ENCODE measurements at regions not wholly inside any gene's neighbourhood (a gene's known extent, or its start where the extent isn't known, plus 50 kb on each side); places are given as distances from the start of the nearest gene placed in this dataset.
"Not testable (repeated sequence)": the region's sequence is repeated elsewhere in the genome, so short reads cannot be mapped to it uniquely, and the experiment has no call there.

DNA sequence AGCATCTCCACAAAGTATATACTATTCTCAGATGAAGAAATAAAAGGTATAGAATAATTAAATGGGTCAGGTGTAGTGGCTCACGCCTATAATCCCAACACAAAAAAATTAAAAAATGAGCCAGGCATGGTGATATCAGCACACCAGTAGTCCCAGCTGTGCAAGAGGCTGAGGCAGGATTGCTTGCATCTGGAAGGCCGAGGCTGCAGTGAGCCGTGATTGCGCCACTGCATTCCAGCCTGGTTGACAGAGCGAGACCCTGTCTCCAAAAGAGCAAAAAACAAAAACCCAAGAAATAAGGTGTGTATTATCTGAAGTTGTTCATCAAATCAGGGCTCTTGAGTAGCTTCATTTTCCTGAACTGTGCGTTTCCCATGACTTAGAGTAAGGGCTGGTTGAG, 83.2 kb upstream of the MYO10 start:
- DNase-seq (ENCODE audit: low spot score), result no peak
- in situ Hi-C loops (cut with MboI; ENCODE audit: low sequenced_read_pairs, unreplicated experiment), result no loop called here
- TF ChIP-seq, protein P1, sequence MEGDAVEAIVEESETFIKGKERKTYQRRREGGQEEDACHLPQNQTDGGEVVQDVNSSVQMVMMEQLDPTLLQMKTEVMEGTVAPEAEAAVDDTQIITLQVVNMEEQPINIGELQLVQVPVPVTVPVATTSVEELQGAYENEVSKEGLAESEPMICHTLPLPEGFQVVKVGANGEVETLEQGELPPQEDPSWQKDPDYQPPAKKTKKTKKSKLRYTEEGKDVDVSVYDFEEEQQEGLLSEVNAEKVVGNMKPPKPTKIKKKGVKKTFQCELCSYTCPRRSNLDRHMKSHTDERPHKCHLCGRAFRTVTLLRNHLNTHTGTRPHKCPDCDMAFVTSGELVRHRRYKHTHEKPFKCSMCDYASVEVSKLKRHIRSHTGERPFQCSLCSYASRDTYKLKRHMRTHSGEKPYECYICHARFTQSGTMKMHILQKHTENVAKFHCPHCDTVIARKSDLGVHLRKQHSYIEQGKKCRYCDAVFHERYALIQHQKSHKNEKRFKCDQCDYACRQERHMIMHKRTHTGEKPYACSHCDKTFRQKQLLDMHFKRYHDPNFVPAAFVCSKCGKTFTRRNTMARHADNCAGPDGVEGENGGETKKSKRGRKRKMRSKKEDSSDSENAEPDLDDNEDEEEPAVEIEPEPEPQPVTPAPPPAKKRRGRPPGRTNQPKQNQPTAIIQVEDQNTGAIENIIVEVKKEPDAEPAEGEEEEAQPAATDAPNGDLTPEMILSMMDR (IDR thresholded peaks at IDR 0.05; ENCODE audit: borderline replicate concordance, control extremely low read depth, extremely low read depth, insufficient read depth, missing control alignments), result no peak

DNA sequence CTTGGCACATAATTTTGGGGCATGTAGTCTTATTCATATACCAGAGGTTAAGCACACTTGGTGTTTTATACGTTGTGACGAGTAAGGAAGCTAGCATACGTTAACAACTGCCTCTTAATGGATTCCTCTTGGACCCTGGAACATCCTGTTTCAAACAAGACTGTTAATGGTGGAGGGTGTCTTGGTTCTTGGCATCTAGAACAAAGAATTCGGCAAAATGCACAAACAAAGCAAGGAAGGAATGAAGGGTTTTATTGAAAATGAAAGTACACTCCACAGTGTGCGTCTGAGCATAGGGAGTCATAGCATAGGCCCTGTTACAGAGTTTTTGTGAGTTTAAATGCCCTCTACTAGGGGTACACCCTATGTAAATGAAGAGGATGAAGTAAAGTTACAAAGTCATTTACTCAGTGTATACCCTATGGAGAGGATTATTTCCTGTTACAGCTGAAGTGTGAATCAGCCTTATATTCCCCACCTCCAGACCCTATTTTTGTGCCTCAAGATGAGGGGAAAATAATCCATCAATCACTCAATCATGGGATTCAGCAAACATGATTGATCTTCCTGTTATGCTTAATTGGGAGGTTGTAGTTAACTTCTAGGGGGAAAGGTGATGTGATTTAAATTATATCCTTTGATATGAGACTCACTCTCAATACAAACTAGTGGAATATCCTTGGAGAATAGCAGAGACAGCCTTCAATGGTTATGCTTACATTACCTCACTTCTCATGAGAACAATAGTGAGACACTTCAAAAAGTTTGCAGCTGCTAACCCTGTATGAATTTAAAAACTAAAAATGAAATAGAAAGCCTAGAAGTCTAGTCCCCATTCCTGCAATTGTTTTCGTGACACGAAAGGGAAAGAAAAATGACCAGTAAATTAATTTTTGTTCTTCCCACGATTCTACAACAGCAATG, 84.9 kb upstream of the MYO10 start:
- TF ChIP-seq, protein P1 (IDR thresholded peaks at IDR 0.05; ENCODE audit: borderline replicate concordance, control extremely low read depth, extremely low read depth, insufficient read depth, missing control alignments), result no peak
- in situ Hi-C loops (cut with MboI; ENCODE audit: low sequenced_read_pairs, unreplicated experiment), result no loop called here
- no peak for DNase-seq (ENCODE audit: low spot score)

DNA sequence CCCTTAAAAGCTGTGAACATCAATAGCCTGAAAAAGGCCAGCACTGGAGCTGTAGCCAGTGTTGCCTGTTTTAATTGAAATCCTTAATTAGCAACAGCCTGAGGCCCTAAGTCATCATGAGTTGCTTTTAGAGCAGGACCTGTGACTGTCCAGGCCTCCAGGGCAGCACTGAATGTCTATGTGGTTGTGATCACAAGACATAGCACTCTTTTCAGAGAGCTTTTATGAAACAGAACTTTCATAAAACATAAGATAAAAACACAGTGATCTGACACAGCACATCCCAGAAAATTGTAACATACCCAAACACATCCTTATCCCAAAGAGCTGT, 85.5 kb upstream of the MYO10 start:
- in situ Hi-C loops (cut with MboI; ENCODE audit: low sequenced_read_pairs, unreplicated experiment), result no loop called here
- DNase-seq (ENCODE audit: low spot score), result no peak
- TF ChIP-seq, protein P1 (IDR thresholded peaks at IDR 0.05; ENCODE audit: borderline replicate concordance, control extremely low read depth, extremely low read depth, insufficient read depth, missing control alignments), result no peak

DNA sequence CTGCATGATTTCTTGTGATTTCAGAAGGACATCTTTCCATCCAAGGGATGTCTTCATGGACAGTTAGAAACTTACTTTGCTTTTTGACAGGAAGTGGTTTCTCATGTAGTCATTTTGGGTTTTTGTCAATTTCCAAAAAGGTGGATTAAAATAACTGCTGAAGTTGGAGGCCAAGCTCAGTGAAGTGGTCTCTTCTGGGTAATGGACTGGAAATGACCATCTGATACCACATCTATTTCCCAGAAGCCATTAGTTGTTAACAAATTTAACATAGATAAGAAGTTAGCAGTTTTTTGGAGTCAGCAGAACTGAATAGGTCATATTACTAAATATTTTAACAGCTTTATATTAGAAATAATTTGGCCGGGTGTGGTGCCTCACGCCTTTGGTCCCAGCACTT, 86.2 kb upstream of the MYO10 start:
- DNase-seq (ENCODE audit: low spot score), result no peak
- in situ Hi-C loops (cut with MboI; ENCODE audit: low sequenced_read_pairs, unreplicated experiment), result no loop called here
- TF ChIP-seq, protein P1 (IDR thresholded peaks at IDR 0.05; ENCODE audit: borderline replicate concordance, control extremely low read depth, extremely low read depth, insufficient read depth, missing control alignments), result no peak

DNA sequence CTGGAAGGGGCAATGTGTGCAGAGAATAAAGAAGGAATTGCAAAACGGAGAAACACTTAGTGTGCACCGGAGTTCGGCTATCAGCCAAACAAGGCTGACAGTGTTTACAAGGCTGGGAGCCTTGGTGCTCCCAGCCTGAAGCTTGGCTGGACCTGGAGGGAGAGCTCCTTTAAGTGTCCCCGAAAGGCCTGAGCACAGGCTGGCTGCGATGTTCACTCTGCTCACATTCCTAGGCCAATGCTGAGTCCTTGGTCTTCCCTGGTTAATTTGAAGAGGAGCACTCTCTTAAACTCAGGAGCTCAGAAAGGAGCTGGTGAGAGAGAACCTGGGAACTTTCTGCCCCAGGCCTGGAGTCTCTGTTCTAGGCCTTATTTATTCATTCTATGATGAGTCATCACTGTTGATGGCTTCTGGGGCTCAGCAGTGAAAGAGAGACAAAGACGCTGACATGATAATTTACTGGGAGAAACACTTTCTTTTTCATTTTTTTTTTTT, 88.6 kb upstream of the MYO10 start:
- in situ Hi-C loops (cut with MboI; ENCODE audit: low sequenced_read_pairs, unreplicated experiment), result no loop called here
- no peak for DNase-seq (ENCODE audit: low spot score)
- TF ChIP-seq, protein P1 (IDR thresholded peaks at IDR 0.05; ENCODE audit: borderline replicate concordance, control extremely low read depth, extremely low read depth, insufficient read depth, missing control alignments), result no peak

DNA sequence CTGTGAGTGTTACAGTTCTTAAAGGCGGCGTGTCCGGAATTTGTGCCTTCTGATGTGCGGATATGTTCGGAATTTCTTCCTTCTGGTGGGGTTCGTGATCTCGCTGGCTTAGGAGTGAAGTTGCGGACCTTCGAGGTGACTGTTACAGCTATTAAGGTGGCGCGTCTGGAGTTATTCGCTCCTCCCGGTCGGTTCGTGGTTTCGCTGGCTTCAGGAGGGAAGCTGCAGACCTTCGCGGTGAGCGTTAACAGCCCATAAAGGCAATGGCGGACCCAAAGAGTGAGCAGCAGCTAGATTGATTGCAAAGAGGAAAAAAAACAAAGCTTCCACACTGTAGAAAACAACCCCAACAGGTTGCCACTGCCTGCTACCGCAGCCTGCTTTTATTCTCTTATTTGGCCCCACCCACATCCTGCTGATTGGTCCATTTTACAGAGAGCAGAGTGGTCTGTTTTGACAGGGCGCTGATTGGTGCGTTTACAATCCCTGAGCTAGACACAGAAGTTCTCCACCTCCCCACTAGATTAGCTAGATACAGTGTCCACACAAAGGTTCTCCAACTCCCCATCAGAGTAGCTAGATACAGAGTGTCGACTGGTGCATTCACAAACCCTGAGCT, 95.7 kb upstream of the MYO10 start:
- in situ Hi-C loops (cut with MboI; ENCODE audit: low sequenced_read_pairs, unreplicated experiment); DNase-seq (ENCODE audit: low spot score): not testable (repeated sequence)

DNA sequence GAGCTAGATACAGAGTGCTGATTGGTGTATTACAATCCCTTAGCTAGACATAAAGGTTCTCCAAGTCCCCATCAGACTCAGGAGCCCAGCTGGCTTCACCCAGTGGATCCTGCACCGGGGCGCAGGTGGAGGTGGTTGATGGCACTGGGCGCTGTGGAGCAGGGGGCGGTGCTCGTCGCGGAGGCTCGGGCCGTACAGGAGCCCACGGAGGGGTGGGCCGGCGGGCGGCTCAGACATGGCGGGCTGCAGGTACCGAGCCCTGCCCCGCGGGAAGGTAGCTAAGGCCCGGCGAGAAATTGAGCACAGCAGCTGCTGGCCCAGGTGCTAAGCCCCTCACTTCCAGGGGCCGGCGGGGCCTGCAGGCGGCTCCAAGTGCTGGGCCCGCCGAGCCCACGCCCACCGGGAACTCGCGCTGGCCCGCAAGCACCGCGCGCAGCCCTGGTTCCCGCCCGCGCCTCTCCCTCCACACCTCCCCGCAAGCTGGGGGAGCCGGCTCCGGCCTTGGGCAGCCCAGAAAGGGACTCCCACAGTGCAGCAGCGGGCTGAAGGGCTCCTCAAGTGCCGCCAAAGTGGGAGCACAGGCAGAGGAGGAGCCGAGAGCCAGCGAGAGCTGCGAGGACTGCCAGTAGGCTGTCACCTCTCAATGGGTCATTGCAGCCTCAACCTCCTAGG, 96.4 kb upstream of the MYO10 start:
- in situ Hi-C loops (cut with MboI; ENCODE audit: low sequenced_read_pairs, unreplicated experiment); DNase-seq (ENCODE audit: low spot score): not testable (repeated sequence)

DNA sequence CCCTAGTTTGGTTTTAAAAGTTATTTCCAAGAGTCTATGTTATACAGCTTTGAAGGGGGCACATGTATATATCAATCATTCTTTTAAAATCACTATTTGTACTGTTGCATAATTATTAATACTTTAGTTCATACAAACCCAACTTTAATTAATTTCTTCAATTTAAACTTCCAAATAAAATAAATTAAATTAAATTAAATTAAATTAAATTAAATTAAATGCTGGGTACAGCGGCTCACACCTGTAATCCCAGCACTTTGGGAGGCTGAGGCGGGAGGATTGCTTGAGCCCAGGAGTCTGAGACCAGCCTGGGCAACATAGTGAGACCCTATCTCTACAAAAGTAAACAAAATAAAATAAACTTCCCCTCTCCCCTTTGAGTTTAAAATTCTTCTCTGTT, 98.9 kb upstream of the MYO10 start:
- DNase-seq (ENCODE audit: low spot score); in situ Hi-C loops (cut with MboI; ENCODE audit: low sequenced_read_pairs, unreplicated experiment): not testable (repeated sequence)
